CD4-positive, CD25-positive, alpha-beta regulatory T cell (primary cell): ENCODE measurements at regions not wholly inside any gene's neighbourhood (a gene's known extent, or its start where the extent isn't known, plus 50 kb on each side); places are given as distances from the start of the nearest gene placed in this dataset.

Source experiments
- ATAC-seq, 2 donors: fragments of 150-1000 bp; cut with Tn5 transposase; one replicate each; pipeline ENCODE4 v1.10.0; 2021; ENCODE audit warnings: low read depth in 2 of 2, moderate number of reproducible peaks in 2 of 2, moderate library complexity in 1 of 2
- DNase-seq, 3 donors: peaks; one replicate each; pipeline versions ENCODE4 v3.0.0 to v3.0.0-alpha.2; 2012 to 2022; ENCODE audit warnings: mixed read lengths in 1 of 3
- H3K27ac ChIP-seq: one replicate; pipeline ENCODE4 v1.7.0; 2013; ENCODE audit warnings: mild to moderate bottlenecking, low read length; ENCODE audit not compliant: insufficient read depth, poor library complexity, severe bottlenecking
- H3K27me3 ChIP-seq: one replicate; pipeline ENCODE4 v1.7.0; 2013; ENCODE audit warnings: low read length; ENCODE audit not compliant: control insufficient read depth, insufficient read depth
- H3K36me3 ChIP-seq: one replicate; pipeline ENCODE4 v1.7.0; 2013; ENCODE audit warnings: mild to moderate bottlenecking, low read length, moderate library complexity; ENCODE audit not compliant: control insufficient read depth, insufficient read depth
- H3K4me1 ChIP-seq: 2 replicates; pipeline ENCODE4 v1.7.0; 2013; ENCODE audit warnings: mild to moderate bottlenecking, low read length; ENCODE audit not compliant: insufficient read depth, control insufficient read depth, poor library complexity, severe bottlenecking
- H3K4me3 ChIP-seq: one replicate; pipeline ENCODE4 v1.7.0; 2013; ENCODE audit warnings: low read depth, mild to moderate bottlenecking, low read length, moderate library complexity
- H3K9me3 ChIP-seq, 2 experiments: 1 replicate in 1 of 2; 2 replicates in 1 of 2; pipeline ENCODE4 v1.7.0; 2013; ENCODE audit warnings: low read length in 2 of 2, mild to moderate bottlenecking in 1 of 2, moderate library complexity in 1 of 2; ENCODE audit not compliant: control insufficient read depth in 2 of 2
- H3K27ac Mint-ChIP-seq, 3 donors: one replicate each; pipeline ENCODE4 v1.8.0; 2020 to 2022; ENCODE audit warnings: mild to moderate bottlenecking in 3 of 3, mixed read lengths in 3 of 3, moderate library complexity in 2 of 3
- H3K27me3 Mint-ChIP-seq: one replicate; pipeline ENCODE4 v1.8.0; 2022; ENCODE audit warnings: mild to moderate bottlenecking, mixed read lengths
- H3K36me3 Mint-ChIP-seq: one replicate; pipeline ENCODE4 v1.8.0; 2020; ENCODE audit warnings: mixed read lengths
- H3K4me1 Mint-ChIP-seq, 4 donors: one replicate each; pipeline ENCODE4 v1.8.0; 2020 to 2022; ENCODE audit warnings: mixed read lengths in 4 of 4, mild to moderate bottlenecking in 1 of 4
- H3K4me3 Mint-ChIP-seq, 4 donors: one replicate each; pipeline ENCODE4 v1.8.0; 2020 to 2022; ENCODE audit warnings: mild to moderate bottlenecking in 4 of 4, mixed read lengths in 4 of 4, moderate library complexity in 3 of 4
- H3K9me3 Mint-ChIP-seq, 7 donors: one replicate each; pipeline ENCODE4 v1.8.0; 2020 to 2022; ENCODE audit warnings: mixed read lengths in 7 of 7, mild to moderate bottlenecking in 3 of 7, moderate library complexity in 2 of 7

- Histone ChIP-seq H3K27me3 (no peaks in the 10 kb centered on the region), H3K27ac (no peak overlapping the region), H3K4me1 (no peaks in the 10 kb centered on the region), H3K9me3 (no peaks in the 10 kb centered on the region), H3K36me3 (no peaks in the 10 kb centered on the region), H3K4me3 (no peak overlapping the region)
- Mint-ChIP-seq H3K27me3 (peaks cover 10% of the 10 kb centered on the region), H3K4me3 (no peak overlapping the region), H3K27ac (no peak overlapping the region), H3K9me3 (no peaks in the 10 kb centered on the region), H3K36me3 (no peaks in the 10 kb centered on the region), H3K4me1 (peaks cover 0 to 4% (median 0%) of the 10 kb centered on the region in 4 donors)
- ATAC-seq (no peak), DNase-seq (no peak)
Measured at GRCh38 chr1:221919743-221920142, 177.9 kb upstream of the DUSP10 start.

GRCh38 chr1:221919341-221919740 lies 177.5 kb upstream of the DUSP10 start:
- no peak overlapping the region for H3K4me3 ChIP-seq
- Mint-ChIP-seq H3K4me3 (no peak overlapping the region), H3K27ac (no peak overlapping the region), H3K9me3 (no peaks in the 10 kb centered on the region), H3K4me1 (peaks cover 0 to 4% (median 0%) of the 10 kb centered on the region in 4 donors), H3K36me3 (no peaks in the 10 kb centered on the region), H3K27me3 (peaks cover 10% of the 10 kb centered on the region)
- H3K27me3 ChIP-seq: no peaks in the 10 kb centered on the region
- no peak for DNase-seq
- H3K4me1 ChIP-seq: no peaks in the 10 kb centered on the region
- no peak for ATAC-seq
- H3K27ac ChIP-seq: no peak overlapping the region
- no peaks in the 10 kb centered on the region for H3K36me3 ChIP-seq
- no peaks in the 10 kb centered on the region for H3K9me3 ChIP-seq

- Mint-ChIP-seq H3K27me3 (peaks cover 7% of the 10 kb centered on the region), H3K9me3 (no peaks in the 10 kb centered on the region), H3K36me3 (no peaks in the 10 kb centered on the region), H3K27ac (no peak overlapping the region), H3K4me3 (no peak overlapping the region), H3K4me1 (peaks cover 0 to 7% (median 3%) of the 10 kb centered on the region in 4 donors)
- Histone ChIP-seq H3K9me3 (no peaks in the 10 kb centered on the region), H3K36me3 (no peaks in the 10 kb centered on the region), H3K27me3 (no peaks in the 10 kb centered on the region), H3K4me1 (no peaks in the 10 kb centered on the region), H3K4me3 (no peak overlapping the region), H3K27ac (no peak overlapping the region)
- ATAC-seq (no peak), DNase-seq (no peak)
Measured at GRCh38 chr1:221916176-221916575, 174.3 kb upstream of the DUSP10 start.

GRCh38 chr1:221915764-221916163 lies 173.9 kb upstream of the DUSP10 start:
- Histone ChIP-seq H3K4me1 (no peaks in the 10 kb centered on the region), H3K36me3 (no peaks in the 10 kb centered on the region), H3K9me3 (no peaks in the 10 kb centered on the region), H3K27ac (no peak overlapping the region), H3K4me3 (no peak overlapping the region), H3K27me3 (no peaks in the 10 kb centered on the region)
- H3K4me3 Mint-ChIP-seq: no peak overlapping the region
- peaks cover 4% of the 10 kb centered on the region for H3K27me3 Mint-ChIP-seq
- H3K27ac Mint-ChIP-seq: no peak overlapping the region
- no peaks in the 10 kb centered on the region for H3K36me3 Mint-ChIP-seq
- no peak for ATAC-seq
- H3K4me1 Mint-ChIP-seq: peaks cover 0 to 7% (median 3%) of the 10 kb centered on the region in 4 donors
- DNase-seq: no peak
- H3K9me3 Mint-ChIP-seq: no peaks in the 10 kb centered on the region

GRCh38 chr1:221913351-221913892 lies 171.5 kb upstream of the DUSP10 start:
- no peaks in the 10 kb centered on the region for H3K36me3 Mint-ChIP-seq
- H3K27me3 ChIP-seq: no peaks in the 10 kb centered on the region
- H3K27ac ChIP-seq: no peak overlapping the region
- no peaks in the 10 kb centered on the region for H3K4me1 ChIP-seq
- DNase-seq (no peak), ATAC-seq (no peak)
- H3K4me3 ChIP-seq: no peak overlapping the region
- H3K9me3 Mint-ChIP-seq: no peaks in the 10 kb centered on the region
- no peaks in the 10 kb centered on the region for H3K36me3 ChIP-seq
- no peaks in the 10 kb centered on the region for H3K9me3 ChIP-seq
- H3K27ac Mint-ChIP-seq: no peak overlapping the region
- no peak overlapping the region for H3K4me3 Mint-ChIP-seq
- peaks cover 0 to 7% (median 3%) of the 10 kb centered on the region in 4 donors for H3K4me1 Mint-ChIP-seq
- H3K27me3 Mint-ChIP-seq: peaks cover 4% of the 10 kb centered on the region

- Histone ChIP-seq H3K27me3 (no peaks in the 10 kb centered on the region), H3K4me3 (no peak overlapping the region), H3K36me3 (no peaks in the 10 kb centered on the region), H3K27ac (no peak overlapping the region), H3K9me3 (no peaks in the 10 kb centered on the region), H3K4me1 (no peaks in the 10 kb centered on the region)
- no peak for ATAC-seq
- Mint-ChIP-seq H3K4me3 (no peak overlapping the region), H3K27me3 (peaks cover 3% of the 10 kb centered on the region), H3K27ac (no peak overlapping the region), H3K9me3 (no peaks in the 10 kb centered on the region), H3K36me3 (no peaks in the 10 kb centered on the region), H3K4me1 (peaks cover 0 to 7% (median 3%) of the 10 kb centered on the region in 4 donors)
- DNase-seq: no peak
Measured at GRCh38 chr1:221912230-221912629, 170.3 kb upstream of the DUSP10 start.

- Mint-ChIP-seq H3K36me3 (no peaks in the 10 kb centered on the region), H3K9me3 (no peaks in the 10 kb centered on the region), H3K27me3 (no peaks in the 10 kb centered on the region), H3K27ac (no peak overlapping the region), H3K4me3 (no peak overlapping the region), H3K4me1 (peaks cover 0 to 7% (median 3%) of the 10 kb centered on the region in 4 donors)
- Histone ChIP-seq H3K4me1 (no peaks in the 10 kb centered on the region), H3K9me3 (no peaks in the 10 kb centered on the region), H3K4me3 (no peak overlapping the region), H3K27ac (no peak overlapping the region), H3K36me3 (no peaks in the 10 kb centered on the region), H3K27me3 (no peaks in the 10 kb centered on the region)
- ATAC-seq (no peak), DNase-seq (peak in 1 of 3 donors; percentile 32)
Measured at GRCh38 chr1:221911714-221912113, 169.8 kb upstream of the DUSP10 start.

- no peaks in the 10 kb centered on the region for H3K36me3 ChIP-seq
- no peak overlapping the region for H3K27ac ChIP-seq
- H3K4me1 ChIP-seq: no peaks in the 10 kb centered on the region
- H3K27ac Mint-ChIP-seq: no peak overlapping the region
- H3K27me3 Mint-ChIP-seq: no peaks in the 10 kb centered on the region
- no peak for ATAC-seq
- H3K4me1 Mint-ChIP-seq: peaks cover 0 to 9% (median 4%) of the 10 kb centered on the region in 4 donors
- no peak for DNase-seq
- no peaks in the 10 kb centered on the region for H3K9me3 ChIP-seq
- H3K9me3 Mint-ChIP-seq: peaks cover 0 to 1% (median 0%) of the 10 kb centered on the region in 7 donors
- no peaks in the 10 kb centered on the region for H3K36me3 Mint-ChIP-seq
- H3K27me3 ChIP-seq: no peaks in the 10 kb centered on the region
- H3K4me3 ChIP-seq: no peak overlapping the region
- no peak overlapping the region for H3K4me3 Mint-ChIP-seq
Measured at GRCh38 chr1:221910222-221910621, 168.3 kb upstream of the DUSP10 start.
